PC-3 (cell line): ENCODE measurements at regions not wholly inside any gene's neighbourhood (a gene's known extent, or its start where the extent isn't known, plus 50 kb on each side); places are given as distances from the start of the nearest gene placed in this dataset.

Source experiments
- ATAC-seq: fragments of 200-7000 bp; cut with Tn5 transposase; 2 replicates; pipeline ENCODE4 v1.9.1; 2020; ENCODE audit warnings: mild to moderate bottlenecking, moderate library complexity
- BruUV-seq: library from RNA; stranded (reverse); fragments of 400-500 nt; replicated peaks from 2 replicates; lab custom pipeline; 2021; lab: Mats Ljungman, UMichigan
- CTCF ChIA-PET: fragments of 300-600 bp; sonication (Branson Sonifier 250); formaldehyde crosslinking; loops from one replicate; lab custom pipeline; 2022; ENCODE audit warnings: antibody characterized with exemption; lab: Charles Lee
- POLR2A ChIA-PET: fragments of 300-600 bp; sonication (Branson Sonifier 250); formaldehyde crosslinking; loops from one replicate; lab custom pipeline; 2022; ENCODE audit warnings: antibody characterized with exemption; ENCODE audit not compliant: unreplicated experiment; lab: Charles Lee
- DNase-seq: peaks from one replicate; pipeline ENCODE4 v3.0.0-alpha.2; 2015
- H2AFZ ChIP-seq: fragments of 300-600 bp; sonication (generic); 2 replicates; pipeline ENCODE4 v1.6.0; 2016; ENCODE audit warnings: antibody characterized with exemption, low read length
- H3F3A ChIP-seq: fragments of 300-600 bp; sonication (generic); one replicate; pipeline ENCODE4 v1.6.0; 2017; ENCODE audit warnings: antibody characterized with exemption, low read length, control low read depth, mild to moderate bottlenecking; ENCODE audit not compliant: unreplicated experiment
- H3K27ac ChIP-seq: fragments of 300-600 bp; sonication (generic); 2 replicates; pipeline ENCODE4 v1.5.1; 2016; ENCODE audit warnings: mild to moderate bottlenecking, low read length
- H3K27me3 ChIP-seq: fragments of 300-600 bp; sonication (generic); 2 replicates; pipeline ENCODE4 v1.6.1; 2016; ENCODE audit warnings: low read length, mixed read lengths
- H3K36me3 ChIP-seq: fragments of 300-600 bp; sonication (generic); 2 replicates; pipeline ENCODE4 v1.6.1; 2016; ENCODE audit warnings: low read depth, mixed run types, low read length, mixed read lengths
- H3K4me1 ChIP-seq: fragments of 300-600 bp; sonication (generic); 2 replicates; pipeline ENCODE4 v1.5.1; 2016; ENCODE audit warnings: low read length; ENCODE audit not compliant: insufficient read depth
- H3K4me2 ChIP-seq: fragments of 300-600 bp; sonication (generic); 2 replicates; pipeline ENCODE4 v1.6.0; 2016; ENCODE audit warnings: low read length
- H3K4me3 ChIP-seq: fragments of 300-600 bp; sonication (generic); 2 replicates; pipeline ENCODE4 v1.5.1; 2016; ENCODE audit warnings: mild to moderate bottlenecking, low read length, mixed read lengths
- H3K79me2 ChIP-seq: fragments of 300-600 bp; sonication (generic); 2 replicates; pipeline ENCODE4 v1.6.1; 2017; ENCODE audit warnings: low read length, mixed read lengths
- H3K9ac ChIP-seq: fragments of 300-600 bp; sonication (generic); 2 replicates; pipeline ENCODE4 v1.6.0; 2016; ENCODE audit warnings: mild to moderate bottlenecking, low read length
- H3K9me2 ChIP-seq: fragments of 300-600 bp; sonication (generic); replicated peaks from 2 replicates; pipeline ENCODE4 v1.6.1; 2016; ENCODE audit warnings: mixed run types, low read length, mixed read lengths
- H3K9me3 ChIP-seq: fragments of 300-600 bp; sonication (generic); 2 replicates; pipeline ENCODE4 v1.6.1; 2016; ENCODE audit warnings: low read length, mixed read lengths
- H4K20me1 ChIP-seq: fragments of 300-600 bp; sonication (generic); 2 replicates; pipeline ENCODE4 v1.6.1; 2016; ENCODE audit warnings: low read length, mixed read lengths
- EZH2 ChIP-seq: fragments of 300-600 bp; sonication (generic); IDR thresholded peaks from one replicate; pipeline ENCODE4 v1.6.1; 2017; ENCODE audit warnings: antibody characterized with exemption, mild to moderate bottlenecking, low read length; ENCODE audit not compliant: unreplicated experiment
- EZH2phosphoT487 ChIP-seq: fragments of 300-600 bp; sonication (generic); IDR thresholded peaks from 2 replicates; pipeline ENCODE4 v1.6.1; 2018; ENCODE audit warnings: mild to moderate bottlenecking, antibody characterized with exemption, low read length, borderline replicate concordance
- intact Hi-C: fragments of 100-400 bp; cut with micrococcal nuclease; formaldehyde crosslinking; loops from 2 replicates; pipeline ENCODE4 v1.9.0; 2023
- TF ChIP-seq, protein P1 (sequence below): fragments of 300-600 bp; sonication (generic); conservative IDR thresholded peaks from 2 replicates; pipeline ENCODE4 v1.5.1; 2017; ENCODE audit warnings: antibody characterized with exemption, low read depth, mild to moderate bottlenecking, low read length

DNA sequence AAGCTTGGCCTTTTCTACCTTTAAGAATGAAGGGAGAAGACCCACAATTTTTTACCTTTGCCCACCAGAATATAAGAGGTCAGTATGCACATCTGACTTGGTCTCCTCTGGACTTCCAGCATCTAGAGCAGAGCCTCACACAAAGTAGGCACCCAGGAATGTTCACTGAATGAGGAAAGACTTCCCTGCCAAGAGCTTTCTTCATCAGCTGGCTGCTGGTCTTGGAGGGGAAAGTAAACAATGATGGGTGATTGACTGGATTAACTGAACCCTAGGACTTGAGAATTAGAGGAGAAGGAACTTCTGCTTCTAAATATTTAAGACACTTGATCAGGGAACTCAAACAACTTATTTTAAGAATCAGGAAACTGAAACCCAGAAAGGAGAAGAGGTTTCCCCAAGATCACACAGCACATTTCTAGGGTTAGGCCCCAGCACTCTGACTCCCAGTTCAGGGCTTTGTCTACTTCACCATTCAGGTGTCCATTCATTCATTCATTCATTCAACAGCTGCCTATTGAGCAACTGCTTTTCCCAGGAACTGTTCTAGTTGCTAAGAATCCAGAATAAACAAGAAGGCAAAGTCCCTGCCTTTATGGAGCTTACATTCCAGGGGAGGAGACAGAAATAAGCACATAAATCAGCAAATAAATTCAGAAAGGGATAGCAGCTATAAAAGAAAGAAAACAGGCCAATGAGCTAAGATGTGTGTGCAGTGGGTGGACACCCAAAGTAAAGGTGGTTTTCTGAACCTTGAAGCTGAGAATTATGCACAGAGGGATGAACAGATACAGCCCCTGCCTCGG, 216.9 kb upstream of the LRFN2 start:
- BruUV-seq: no TSS peak
- intact Hi-C loops: no loop called here
- H3K27ac ChIP-seq: no peak overlapping the region
- ChIA-PET CTCF (no interaction called here), POLR2A (no interaction called here)
- H3K79me2 ChIP-seq: no peaks in the 10 kb centered on the region
- H3K4me3 ChIP-seq: no peak overlapping the region
- H4K20me1 ChIP-seq: no peaks in the 10 kb centered on the region
- H3K36me3 ChIP-seq: no peaks in the 10 kb centered on the region
- no peak overlapping the region for H3K4me2 ChIP-seq
- H3K9me3 ChIP-seq: no peaks in the 10 kb centered on the region
- H3K9ac ChIP-seq: no peak overlapping the region
- H2AFZ ChIP-seq: no peak overlapping the region
- ATAC-seq (no peak), DNase-seq (no peak)
- peaks cover 7% of the 10 kb centered on the region; the same call in 1 of the 2 replicates for H3K4me1 ChIP-seq
- H3K27me3 ChIP-seq: no peaks in the 10 kb centered on the region
- no peaks in the 10 kb centered on the region for H3F3A ChIP-seq
- no peak for TF ChIP-seq EZH2
- TF ChIP-seq, protein P1, sequence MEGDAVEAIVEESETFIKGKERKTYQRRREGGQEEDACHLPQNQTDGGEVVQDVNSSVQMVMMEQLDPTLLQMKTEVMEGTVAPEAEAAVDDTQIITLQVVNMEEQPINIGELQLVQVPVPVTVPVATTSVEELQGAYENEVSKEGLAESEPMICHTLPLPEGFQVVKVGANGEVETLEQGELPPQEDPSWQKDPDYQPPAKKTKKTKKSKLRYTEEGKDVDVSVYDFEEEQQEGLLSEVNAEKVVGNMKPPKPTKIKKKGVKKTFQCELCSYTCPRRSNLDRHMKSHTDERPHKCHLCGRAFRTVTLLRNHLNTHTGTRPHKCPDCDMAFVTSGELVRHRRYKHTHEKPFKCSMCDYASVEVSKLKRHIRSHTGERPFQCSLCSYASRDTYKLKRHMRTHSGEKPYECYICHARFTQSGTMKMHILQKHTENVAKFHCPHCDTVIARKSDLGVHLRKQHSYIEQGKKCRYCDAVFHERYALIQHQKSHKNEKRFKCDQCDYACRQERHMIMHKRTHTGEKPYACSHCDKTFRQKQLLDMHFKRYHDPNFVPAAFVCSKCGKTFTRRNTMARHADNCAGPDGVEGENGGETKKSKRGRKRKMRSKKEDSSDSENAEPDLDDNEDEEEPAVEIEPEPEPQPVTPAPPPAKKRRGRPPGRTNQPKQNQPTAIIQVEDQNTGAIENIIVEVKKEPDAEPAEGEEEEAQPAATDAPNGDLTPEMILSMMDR: no peak
- no peak for TF ChIP-seq EZH2phosphoT487
- no peaks in the 10 kb centered on the region for H3K9me2 ChIP-seq

DNA sequence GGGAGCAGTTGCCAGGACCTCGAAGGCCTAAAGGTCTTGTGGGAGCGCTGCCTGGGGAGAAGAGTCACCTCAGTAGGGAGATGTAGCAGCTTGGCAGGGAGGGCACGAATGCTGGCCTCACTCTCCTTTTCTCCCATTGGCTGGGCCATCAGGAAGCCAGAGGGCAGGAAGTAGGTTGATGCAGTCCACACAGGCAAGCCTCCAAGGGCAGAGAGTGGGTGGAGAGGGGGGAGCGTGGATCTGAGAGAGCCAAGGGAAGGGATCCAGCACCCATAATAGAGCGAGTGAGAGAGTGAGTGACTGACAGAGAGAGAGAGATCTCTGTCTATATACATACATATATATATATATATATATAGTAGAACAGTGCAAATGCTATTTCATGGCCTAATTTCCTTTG, 215.3 kb upstream of the LRFN2 start:
- no peak overlapping the region for H2AFZ ChIP-seq
- H3K9me2 ChIP-seq: no peaks in the 10 kb centered on the region
- DNase-seq: no peak
- H3K36me3 ChIP-seq: no peaks in the 10 kb centered on the region
- no TSS peak for BruUV-seq
- H3K4me1 ChIP-seq: peaks cover 6% of the 10 kb centered on the region; the same call in 1 of the 2 replicates
- H3K79me2 ChIP-seq: no peaks in the 10 kb centered on the region
- intact Hi-C loops: no loop called here
- H3K27ac ChIP-seq: no peak overlapping the region
- TF ChIP-seq, protein P1: no peak
- TF ChIP-seq EZH2 (no peak), EZH2phosphoT487 (no peak)
- H4K20me1 ChIP-seq: no peaks in the 10 kb centered on the region
- H3K4me2 ChIP-seq: no peak overlapping the region
- H3K9ac ChIP-seq: no peak overlapping the region
- H3K4me3 ChIP-seq: no peak overlapping the region
- H3F3A ChIP-seq: no peaks in the 10 kb centered on the region
- CTCF ChIA-PET: no interaction called here
- ATAC-seq: no peak
- no peaks in the 10 kb centered on the region for H3K27me3 ChIP-seq
- POLR2A ChIA-PET: no interaction called here
- H3K9me3 ChIP-seq: no peaks in the 10 kb centered on the region
